GM12891 (cell line): ENCODE measurements at regions not wholly inside any gene's neighbourhood (a gene's known extent, or its start where the extent isn't known, plus 50 kb on each side); places are given as distances from the start of the nearest gene placed in this dataset.

Experiments used
- DNase-seq: peaks from one replicate; pipeline ENCODE4 v3.0.0; 2011; ENCODE audit warnings: low spot score; ENCODE audit not compliant: insufficient read length
- FAIRE-seq: peaks from 2 replicates; lab custom pipeline; 2011; peaks lifted over from hg19 to GRCh38; lab: Jason Lieb, UNC
- PAX5 ChIP-seq: IDR thresholded peaks from 2 replicates; pipeline ENCODE4 v1.6.1; 2011; ENCODE audit warnings: low read length, moderate library complexity, mild to moderate bottlenecking; ENCODE audit not compliant: insufficient read depth, severe bottlenecking
- POLR2A ChIP-seq: IDR thresholded peaks from 2 replicates; pipeline ENCODE4 v1.6.1; 2011; ENCODE audit warnings: low read depth, low read length, control low read depth
- POLR2AphosphoS5 ChIP-seq: IDR thresholded peaks from 2 replicates; pipeline ENCODE4 v1.6.1; 2011; ENCODE audit warnings: low read depth, low read length, control low read depth
- POU2F2 ChIP-seq: IDR thresholded peaks from 2 replicates; pipeline ENCODE4 v1.6.1; 2011; ENCODE audit warnings: low read depth, mild to moderate bottlenecking, control low read depth, low read length, moderate library complexity
- SPI1 ChIP-seq: IDR thresholded peaks from 2 replicates; pipeline ENCODE4 v1.6.1; 2011; ENCODE audit warnings: low read depth, low read length, control low read depth
- TAF1 ChIP-seq: IDR thresholded peaks from 2 replicates; pipeline ENCODE4 v1.6.1; 2011; ENCODE audit warnings: low read depth, low read length, control low read depth

DNA sequence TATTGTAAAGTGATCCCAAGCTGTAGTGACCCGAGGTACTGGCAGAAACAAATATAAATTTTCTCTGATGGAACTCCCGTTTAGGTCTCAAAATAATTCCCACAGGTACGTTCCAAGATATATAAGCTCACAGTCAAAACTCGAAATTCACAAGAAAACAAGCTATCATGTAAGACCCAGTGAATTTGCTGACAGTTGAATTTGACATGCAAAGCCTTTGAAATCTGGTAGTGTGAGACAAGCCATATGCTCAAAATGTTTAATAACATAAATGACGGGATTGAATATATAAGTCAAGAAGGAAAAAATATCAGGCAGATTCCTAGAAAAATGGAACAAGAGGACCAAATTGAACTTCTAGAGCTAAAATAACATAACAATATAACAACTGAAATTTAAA is 252.8 kb downstream of the TMA16 start:
- no peak for TF ChIP-seq POLR2A
- no peak for TF ChIP-seq SPI1
- TF ChIP-seq POU2F2 = no peak
- no peak for TF ChIP-seq PAX5
- no peak for TF ChIP-seq TAF1
- TF ChIP-seq POLR2AphosphoS5 = no peak
- no peak for FAIRE-seq

DNA sequence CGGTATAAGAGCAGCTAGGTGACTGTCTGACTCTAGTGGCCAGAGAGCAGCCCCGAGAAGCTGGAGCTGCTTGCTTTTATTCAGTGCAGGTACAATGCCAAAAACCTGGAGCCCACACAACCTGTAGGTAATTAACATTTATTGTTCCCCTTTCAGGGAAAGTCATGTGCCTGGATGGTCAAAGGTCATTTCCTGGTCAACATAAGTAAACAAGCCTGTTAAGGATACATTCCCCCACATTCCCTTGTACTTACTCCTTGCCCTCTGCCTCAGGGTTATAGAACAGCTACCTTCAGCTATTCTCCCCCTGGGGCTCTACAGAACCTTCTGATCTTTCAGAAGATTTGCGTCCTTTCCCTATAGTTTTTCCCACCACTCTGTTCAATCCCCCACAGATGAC is 253.4 kb downstream of the TMA16 start:
- TF ChIP-seq PAX5 (no peak), POU2F2 (no peak), POLR2A (no peak), TAF1 (no peak), POLR2AphosphoS5 (no peak), SPI1 (no peak)
- no peak for DNase-seq
- FAIRE-seq = no peak

More for the DNA sequence above, 252.8 kb downstream of the TMA16 start:
- no peak for DNase-seq

GRCh38 chr4:163748449-163748848 is 254.0 kb downstream of the TMA16 start:
- DNase-seq (no peak), FAIRE-seq (no peak)
- TF ChIP-seq PAX5 = no peak
- no peak for TF ChIP-seq TAF1
- TF ChIP-seq POLR2AphosphoS5 = no peak
- TF ChIP-seq SPI1 = no peak

- FAIRE-seq (peak; percentile 73), DNase-seq (no peak)
- TF ChIP-seq TAF1 (no peak), POU2F2 (no peak), POLR2A (no peak), PAX5 (no peak)
These were observed 260.5 kb downstream of the TMA16 start for GRCh38 chr4:163755013-163755412.

GRCh38 chr4:163757219-163757618 is 262.7 kb downstream of the TMA16 start:
- FAIRE-seq (no peak), DNase-seq (no peak)
- no peak for TF ChIP-seq SPI1
- TF ChIP-seq TAF1 = no peak
- no peak for TF ChIP-seq POLR2A
- TF ChIP-seq POLR2AphosphoS5 = no peak
- no peak for TF ChIP-seq PAX5
- no peak for TF ChIP-seq POU2F2

DNA sequence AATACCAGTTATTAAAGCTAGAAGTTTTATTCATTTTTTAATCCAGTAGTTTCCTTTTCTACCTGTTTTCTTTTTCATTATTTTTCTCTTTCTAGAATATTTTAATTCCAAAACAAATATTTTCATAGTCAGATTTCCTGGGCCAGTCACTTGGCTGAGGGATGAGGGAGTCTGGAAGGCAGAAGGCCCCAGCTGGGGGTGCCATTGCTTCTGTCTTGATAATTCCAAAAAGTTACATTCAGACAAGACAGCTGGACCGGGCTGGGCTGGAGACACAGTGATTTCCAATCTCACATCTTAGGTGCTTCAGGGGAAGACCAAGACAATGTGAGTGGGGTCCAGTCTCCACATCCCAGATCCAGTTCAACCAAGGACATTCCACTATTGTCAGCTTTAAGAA is 263.5 kb downstream of the TMA16 start:
- FAIRE-seq = no peak

GRCh38 chr4:163762741-163763140 is 268.3 kb downstream of the TMA16 start:
- no peak for FAIRE-seq
- TF ChIP-seq POU2F2 = no peak
- TF ChIP-seq PAX5 = no peak
- no peak for TF ChIP-seq POLR2A
- no peak for TF ChIP-seq SPI1
- TF ChIP-seq POLR2AphosphoS5 = no peak
- no peak for TF ChIP-seq TAF1
- no peak for DNase-seq

More for the DNA sequence above, 263.5 kb downstream of the TMA16 start:
- TF ChIP-seq PAX5 (no peak), TAF1 (no peak), POLR2A (no peak), POU2F2 (no peak), SPI1 (no peak), POLR2AphosphoS5 (no peak)
- DNase-seq = no peak

DNA sequence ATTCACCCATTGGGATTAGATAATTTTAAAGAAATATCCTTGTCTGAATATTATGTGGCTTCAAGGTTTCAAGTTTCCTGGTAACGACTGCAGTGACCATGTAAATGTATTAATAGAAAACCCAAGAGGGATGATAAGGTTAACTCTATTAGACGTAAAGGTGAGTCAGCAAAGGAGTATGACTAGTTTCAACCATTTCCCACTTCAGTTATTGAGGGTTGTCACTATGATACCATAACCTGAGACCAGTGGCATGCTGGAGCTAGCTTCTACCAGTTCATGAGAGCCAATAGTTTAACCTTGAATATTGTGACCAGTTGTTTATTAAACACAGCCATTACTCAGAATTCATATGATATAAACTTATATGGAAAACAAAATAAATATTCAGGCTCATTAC is 270.1 kb downstream of the TMA16 start:
- TF ChIP-seq SPI1 (no peak), TAF1 (no peak), POLR2AphosphoS5 (no peak)
- DNase-seq (no peak), FAIRE-seq (no peak)

- DNase-seq = no peak
- no peak for TF ChIP-seq SPI1
- no peak for FAIRE-seq
These were observed 273.5 kb downstream of the TMA16 start for GRCh38 chr4:163768014-163768413.

DNA sequence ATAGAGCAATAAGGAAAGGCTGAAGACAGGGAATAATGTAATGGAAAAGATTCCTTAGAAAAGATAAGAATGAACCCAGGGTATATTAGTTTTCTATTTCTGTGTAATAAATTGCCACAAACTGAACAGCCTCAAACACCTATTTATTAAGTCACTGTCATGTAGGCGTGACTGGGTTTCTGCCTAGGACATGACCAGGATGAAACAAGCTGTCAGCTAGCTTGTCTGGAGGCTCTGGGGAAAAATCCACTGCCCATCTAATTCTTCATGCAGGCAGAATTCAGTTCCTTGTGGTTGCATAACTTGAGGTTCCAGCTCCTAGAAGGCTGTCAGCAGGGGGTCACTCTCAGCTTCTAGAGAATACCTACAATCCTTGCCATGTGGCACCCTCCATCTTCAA is 277.7 kb downstream of the TMA16 start:
- no peak for DNase-seq
- FAIRE-seq = no peak
- TF ChIP-seq POLR2A (no peak), TAF1 (no peak), SPI1 (no peak), POU2F2 (no peak), POLR2AphosphoS5 (no peak), PAX5 (no peak)

GRCh38 chr4:163773940-163774339 is 279.4 kb downstream of the TMA16 start:
- TF ChIP-seq POLR2A (no peak), POLR2AphosphoS5 (no peak), POU2F2 (no peak), TAF1 (no peak), PAX5 (no peak), SPI1 (no peak)
- FAIRE-seq (no peak), DNase-seq (no peak)
